Skin of body (tissue), 1 donor: ENCODE measurements at regions not wholly inside any gene's neighbourhood (a gene's known extent, or its start where the extent isn't known, plus 50 kb on each side); places are given as distances from the start of the nearest gene placed in this dataset.
"Not testable (repeated sequence)": the region's sequence is repeated elsewhere in the genome, so short reads cannot be mapped to it uniquely, and the experiment has no call there.

Experiments
- DNase-seq: peaks from one replicate; lab custom pipeline; 2025; lab: John Stamatoyannopoulos, UW

DNA sequence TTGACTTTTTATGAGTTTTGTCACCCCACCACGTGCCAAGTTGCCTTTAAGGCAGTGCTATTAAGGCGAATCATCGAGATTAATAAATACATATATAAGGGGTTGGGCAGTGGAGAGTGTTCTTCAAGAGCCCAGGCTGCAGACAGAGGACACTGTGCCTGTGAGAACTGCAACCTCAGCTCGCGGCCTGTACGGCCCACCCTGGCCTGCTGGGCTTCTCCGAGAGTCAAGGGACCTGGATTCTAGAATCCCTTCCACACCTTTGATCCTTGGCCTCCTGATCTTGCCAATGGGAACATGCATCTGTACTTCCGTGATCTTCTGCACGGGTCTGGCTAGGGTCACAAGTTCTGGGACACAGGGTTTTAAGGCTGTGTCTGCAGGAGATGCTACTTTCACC, 54.5 kb downstream of the IRX5 start:
- no peak for DNase-seq

DNA sequence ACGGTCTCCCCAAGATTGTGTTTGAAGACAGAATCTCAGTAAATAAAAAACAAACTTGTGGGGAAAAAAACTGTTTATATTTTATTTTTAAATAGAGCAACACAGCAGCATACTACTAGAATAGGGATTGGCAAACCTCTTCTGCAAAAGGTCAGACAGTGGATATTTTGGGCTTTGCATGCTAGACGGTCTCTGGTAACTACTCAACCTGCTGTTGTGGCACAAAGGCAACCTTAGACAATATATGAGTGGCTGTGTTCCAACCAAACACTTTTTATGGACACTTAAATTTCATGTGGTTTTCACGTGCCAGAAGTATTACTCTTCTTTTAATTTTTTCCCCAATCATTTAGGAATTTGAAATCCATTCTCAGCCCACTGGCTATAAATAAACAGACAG, 55.0 kb downstream of the IRX5 start:
- no peak for DNase-seq

DNA sequence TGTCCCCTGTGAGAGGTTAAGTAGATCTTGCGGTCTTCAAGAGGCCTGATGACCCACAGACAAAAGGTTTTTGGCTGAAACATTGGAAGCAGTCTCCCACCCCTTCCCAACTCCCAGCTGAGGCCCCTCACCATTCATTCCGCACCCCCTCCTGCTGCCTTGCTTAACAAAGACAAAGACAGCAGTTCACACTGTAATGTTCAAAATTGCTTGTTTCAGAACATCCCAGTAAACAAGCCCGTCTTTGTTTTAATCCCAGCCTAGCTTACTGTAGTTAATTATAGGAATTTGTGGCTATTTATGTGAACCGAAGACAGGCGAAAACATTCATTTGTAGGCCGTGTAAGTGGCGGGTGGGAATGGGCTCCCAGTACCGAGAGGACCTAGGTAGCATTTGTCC, 55.7 kb downstream of the IRX5 start:
- DNase-seq = no peak

DNA sequence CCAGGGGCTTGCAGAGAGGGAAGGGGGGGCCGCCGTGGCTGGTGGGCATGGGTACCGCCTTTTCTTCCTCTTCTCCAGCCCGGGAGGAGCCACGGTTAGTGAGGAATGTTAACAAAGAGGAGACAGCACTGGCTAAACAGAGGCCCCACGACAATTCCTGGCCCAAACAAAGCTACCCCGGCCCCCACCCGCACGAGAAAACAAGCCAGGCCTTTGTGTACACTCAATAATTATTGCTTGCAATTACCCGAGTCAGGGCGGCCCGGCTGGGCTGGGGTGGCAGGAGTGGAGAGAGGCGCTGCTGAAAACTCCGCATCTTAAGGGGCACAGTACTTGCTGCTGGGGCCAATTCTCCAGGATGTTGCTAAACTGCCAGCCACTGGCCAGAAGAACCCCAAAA, 56.4 kb downstream of the IRX5 start:
- DNase-seq = no peak

DNA sequence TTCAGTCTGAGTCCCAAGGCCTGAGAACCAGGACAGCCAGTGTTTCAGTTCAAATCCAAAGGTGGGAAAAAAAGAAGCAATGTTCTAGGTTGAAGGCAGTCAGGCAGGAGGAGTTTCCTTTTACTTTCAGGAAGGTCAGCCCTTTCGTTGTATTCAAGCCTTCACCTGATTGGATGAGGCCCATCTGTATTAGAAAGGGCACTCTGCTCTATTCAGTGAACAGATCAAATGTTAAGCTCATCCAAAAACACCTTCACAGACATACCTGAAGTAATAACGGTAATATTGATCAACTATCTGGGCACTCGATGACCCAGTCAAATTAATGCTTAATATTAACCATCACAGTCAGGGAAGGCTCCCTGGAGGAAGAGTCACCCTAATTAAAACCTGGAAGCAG, 60.9 kb downstream of the IRX5 start:
- DNase-seq = no peak

DNA sequence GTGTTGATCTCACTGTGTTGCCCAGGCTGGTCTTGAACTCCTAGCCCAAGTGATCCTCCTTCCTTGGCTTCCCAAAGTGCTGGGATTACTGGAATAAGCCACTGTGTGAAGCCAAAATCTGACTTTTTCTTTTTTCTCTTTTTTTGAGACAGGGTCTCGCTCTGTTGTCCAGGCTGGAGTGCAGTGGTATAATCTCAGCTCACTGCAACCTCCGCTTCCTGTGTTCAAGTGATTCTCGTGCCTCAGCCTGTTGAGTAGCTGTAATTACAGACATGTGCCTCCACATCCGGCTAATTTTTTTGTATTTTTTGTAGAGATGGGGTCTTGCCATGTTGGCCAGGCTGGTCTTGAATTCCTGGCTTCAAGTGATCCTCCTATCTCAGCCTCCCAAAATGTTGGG, 61.3 kb downstream of the IRX5 start:
- DNase-seq = not testable (repeated sequence)

DNA sequence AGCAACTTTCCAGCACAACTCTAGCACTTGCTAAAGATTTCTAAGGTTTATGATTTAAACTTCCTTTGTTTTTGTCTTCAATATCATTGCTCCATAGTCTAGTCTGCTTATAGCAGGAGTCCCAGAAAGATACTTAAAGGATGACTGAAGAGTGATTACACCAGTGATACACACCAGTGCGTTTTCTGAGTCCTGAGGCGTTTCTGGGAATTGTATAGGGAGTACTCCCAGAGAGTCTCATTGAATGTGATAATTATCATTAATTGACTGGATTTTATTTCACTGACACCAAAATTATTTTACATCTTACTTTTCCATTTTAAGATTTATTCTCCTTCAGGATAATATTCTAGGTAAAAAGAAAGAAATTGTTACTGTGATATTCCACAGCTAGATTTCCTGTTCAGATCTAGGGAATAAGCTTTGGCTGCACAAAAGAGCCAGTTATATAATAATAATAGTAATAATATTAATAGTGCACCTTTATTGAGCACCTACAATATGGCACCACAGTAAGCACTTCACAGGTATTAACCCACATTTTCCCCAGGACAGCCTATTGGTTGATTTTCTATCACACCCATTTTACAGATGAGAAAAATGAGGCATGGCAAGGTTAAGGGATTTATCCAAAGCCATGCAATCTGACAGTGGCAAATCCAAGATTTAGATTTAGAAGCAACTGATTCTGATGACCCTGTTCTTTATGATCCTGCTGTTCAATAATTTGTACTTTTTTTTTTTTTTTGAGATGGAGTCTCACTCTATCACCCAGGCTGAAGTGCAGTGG, 62.6 kb downstream of the IRX5 start:
- no peak for DNase-seq

DNA sequence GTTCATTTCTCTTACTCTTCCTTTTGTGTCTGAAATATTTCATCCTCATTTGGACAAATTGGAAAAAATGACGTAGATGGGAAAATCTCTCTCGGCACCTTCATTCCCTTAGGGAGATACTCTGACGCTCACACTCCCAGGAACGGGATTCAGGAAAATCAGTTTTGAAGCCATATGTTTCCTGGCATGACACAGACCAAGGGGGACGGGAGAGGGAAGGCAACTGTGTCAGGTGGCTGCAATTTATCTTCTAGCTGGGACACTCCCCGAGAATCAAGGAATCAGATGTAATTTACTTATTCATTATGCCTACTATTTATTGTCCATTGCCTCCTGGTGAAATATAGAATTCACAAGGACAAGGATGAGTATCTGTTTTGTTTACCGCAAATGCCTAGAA, 65.5 kb downstream of the IRX5 start:
- DNase-seq = no peak

DNA sequence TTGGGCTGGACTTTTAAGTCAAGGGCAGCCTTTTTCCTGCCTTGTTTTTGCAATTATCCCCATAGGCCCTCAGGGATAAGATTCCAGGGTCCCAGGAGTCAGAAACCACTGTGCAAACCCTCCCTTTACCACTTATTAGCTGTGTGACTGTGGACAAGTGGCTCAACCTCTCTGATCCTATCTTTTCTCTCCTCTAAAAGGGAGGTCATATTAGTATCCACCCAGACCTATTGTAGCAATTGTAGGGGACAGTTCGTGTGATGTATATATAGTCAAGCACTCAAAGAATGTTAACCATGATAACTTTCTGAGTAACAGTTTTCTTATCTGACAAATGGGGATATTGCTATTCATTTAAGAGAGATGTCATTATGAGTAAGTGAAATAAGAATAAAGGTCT, 68.2 kb downstream of the IRX5 start:
- no peak for DNase-seq

DNA sequence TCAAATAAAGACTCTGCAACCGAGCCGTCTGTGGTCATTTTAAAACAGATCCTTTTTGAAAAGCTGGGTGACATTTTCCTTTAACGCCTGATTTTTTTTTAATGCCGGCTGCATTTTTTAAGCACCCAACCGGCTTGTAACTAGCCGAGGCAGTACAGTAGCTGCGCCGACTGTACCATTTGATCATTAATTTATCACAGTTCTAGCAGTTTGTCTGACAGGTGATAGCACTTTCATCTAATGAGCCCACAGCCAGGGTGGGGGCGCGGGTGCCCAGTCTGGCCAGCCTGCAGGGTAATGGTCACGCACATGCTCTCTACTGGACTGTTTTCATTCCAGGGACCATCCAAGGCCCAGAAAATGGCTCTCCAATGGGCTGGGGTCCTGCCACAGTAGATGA, 68.8 kb downstream of the IRX5 start:
- DNase-seq = no peak

DNA sequence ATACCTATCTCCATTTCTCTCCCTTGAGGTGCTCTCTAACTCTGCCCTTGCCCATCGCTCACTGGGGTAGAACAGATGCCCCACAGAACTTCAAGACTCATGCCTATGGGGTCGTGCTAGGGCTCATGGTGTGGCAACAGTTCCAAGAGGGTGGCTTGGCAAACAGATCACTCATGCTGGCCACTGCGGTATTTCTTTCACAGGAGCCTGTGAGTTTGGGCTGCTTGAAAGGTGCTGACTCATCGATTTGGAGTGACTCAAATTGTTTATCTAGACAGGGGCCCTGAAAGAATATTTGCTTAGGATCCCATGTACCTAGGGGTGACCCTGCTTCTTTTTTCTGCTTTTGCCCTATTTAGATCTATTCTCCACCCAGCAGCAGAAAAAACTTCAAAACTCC, 69.9 kb downstream of the IRX5 start:
- no peak for DNase-seq

DNA sequence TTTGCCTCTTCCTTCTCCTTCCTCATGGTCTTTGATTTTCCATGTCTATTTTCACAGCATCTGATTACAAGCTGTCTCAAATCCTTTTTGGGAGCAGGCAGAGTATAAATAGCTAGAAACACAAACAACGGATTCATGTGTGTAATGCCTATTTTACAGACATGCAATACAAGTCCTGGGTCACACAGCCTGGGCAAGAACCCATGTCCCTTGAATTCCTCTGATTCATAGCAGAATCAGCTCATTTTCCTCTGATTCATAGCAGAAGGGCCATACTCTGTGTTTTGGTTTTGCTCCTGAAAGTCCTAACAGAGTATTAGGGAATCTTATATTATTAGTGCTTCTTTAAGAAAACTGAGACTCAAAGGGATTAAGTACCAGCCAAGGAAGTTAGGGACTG, 71.3 kb downstream of the IRX5 start:
- DNase-seq = peak; percentile 28

DNA sequence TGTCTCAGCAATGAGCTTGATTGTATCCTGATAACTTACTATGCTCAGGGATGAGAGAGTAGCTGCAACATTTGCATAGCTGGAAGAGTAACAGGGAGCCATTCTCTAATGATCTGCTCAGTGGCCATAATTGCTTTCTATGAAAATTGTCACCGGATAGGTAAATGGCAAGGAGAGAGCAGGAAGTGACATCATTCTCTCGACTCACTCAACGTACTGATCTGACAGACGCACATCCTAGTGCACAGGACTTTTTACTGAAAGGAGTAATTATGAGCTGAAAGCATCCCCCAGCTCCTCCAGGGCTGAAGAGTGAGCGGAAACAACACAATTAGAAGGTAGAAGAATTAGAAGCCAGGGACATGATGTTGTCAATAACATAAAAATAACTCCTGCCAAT, 71.8 kb downstream of the IRX5 start:
- no peak for DNase-seq

DNA sequence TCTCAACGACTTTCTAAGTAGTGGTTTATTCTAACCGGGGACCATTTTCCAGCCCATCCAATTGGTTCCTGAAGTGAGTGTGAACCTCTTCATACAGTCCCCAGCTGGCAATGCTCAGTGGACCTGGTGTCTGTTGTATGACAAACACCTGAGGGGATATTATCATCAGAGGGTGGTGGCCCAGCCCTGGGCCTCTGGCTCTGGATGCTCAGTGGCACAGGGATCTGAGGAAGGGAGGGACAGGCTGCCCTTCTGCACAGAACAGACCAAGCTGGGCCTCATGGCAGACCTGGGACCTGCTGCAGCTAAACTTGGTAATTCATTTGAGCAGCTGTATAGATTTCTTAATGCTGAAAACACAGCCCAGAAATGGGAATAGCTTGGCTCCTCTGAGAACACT, 72.6 kb downstream of the IRX5 start:
- DNase-seq = no peak

DNA sequence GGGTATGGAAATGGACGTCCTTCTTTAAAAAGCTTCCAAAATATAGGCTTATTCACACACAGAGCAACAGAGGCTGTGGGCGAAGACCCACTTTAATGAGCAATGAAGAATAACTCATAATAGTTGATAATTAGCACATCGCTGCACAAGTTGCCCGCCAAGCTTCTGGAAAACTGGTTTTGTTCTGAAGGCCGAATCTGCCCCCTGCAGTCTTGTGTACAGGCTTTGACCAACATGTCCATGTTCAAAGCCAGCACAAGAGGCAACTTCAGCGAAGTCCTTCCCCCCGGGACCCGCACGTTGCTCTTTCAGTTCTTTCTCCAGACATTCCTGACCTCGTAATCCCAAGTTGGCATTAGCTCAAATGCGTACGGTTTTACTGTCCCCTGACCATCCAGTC, 73.3 kb downstream of the IRX5 start:
- no peak for DNase-seq

DNA sequence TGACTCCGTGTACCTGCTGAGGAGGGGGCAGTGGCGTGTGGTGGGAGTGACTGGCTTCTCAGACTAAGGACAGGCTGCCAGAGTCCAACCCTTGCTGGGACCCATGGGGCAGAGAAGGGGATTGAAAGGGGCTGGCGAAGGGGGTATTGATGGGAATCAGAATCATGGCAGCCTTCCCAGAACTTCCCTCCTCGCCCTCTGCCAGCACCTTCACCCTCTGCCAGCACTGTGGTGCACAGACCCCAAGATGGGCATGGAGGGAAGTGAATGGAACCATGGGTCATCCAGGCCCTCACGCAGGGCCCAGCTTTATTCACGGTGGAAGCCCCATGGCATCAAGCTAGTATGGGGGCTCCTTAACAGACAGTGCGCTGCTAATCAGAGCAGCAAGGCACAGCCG, 76.8 kb downstream of the IRX5 start:
- no peak for DNase-seq

DNA sequence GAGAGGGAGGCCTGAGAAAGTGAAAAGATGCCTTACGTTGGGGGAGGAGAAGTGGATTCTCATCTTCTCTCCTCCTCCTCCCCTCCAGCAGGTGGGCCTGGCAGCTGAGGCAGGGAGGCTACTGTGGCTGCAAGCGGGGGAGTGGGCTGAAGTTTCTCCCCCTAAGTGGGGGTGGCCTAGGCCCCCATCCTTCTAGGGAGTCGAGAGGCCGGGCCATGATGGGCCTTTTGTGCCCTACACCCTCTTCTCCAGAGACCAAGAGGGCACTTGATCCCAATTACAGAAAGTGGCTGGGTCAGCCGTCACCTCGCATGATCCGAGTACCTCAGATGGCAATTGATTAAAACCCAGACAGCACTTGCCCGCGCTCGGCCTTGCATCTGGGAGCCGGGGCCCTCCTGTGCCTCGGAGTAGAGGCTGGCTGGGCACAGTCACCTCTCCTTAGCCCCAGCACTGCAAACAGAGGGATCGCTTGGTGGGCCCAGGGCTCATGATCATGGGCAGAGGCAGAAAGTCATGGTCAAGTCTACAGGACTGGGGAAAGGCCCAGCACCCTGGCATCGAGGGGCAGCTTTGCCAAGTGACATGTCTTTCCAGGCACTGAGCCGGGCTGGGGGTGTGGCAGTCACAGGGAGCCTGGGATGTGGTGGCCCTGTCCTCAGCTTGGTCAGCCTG, 78.3 kb downstream of the IRX5 start:
- DNase-seq = no peak

DNA sequence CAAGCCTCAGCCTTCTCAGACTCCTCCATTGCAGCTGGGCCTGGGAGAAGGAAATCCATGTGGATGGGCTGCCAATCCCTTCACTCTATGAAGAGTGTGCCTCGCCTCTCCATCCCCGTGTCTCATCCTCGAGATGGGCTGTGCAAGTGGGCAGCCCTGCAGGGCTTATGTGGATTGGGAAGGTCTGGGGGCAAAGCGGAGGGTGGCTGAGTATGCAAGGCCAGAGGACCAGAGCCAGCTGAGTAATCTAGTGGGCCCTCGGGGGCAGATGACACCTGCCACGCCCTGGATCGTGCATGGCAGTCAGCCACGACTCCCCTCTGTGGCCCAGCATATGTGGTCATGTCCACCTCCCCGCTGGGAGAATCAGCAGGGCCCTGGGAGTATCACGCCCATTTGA, 78.9 kb downstream of the IRX5 start:
- DNase-seq = no peak

DNA sequence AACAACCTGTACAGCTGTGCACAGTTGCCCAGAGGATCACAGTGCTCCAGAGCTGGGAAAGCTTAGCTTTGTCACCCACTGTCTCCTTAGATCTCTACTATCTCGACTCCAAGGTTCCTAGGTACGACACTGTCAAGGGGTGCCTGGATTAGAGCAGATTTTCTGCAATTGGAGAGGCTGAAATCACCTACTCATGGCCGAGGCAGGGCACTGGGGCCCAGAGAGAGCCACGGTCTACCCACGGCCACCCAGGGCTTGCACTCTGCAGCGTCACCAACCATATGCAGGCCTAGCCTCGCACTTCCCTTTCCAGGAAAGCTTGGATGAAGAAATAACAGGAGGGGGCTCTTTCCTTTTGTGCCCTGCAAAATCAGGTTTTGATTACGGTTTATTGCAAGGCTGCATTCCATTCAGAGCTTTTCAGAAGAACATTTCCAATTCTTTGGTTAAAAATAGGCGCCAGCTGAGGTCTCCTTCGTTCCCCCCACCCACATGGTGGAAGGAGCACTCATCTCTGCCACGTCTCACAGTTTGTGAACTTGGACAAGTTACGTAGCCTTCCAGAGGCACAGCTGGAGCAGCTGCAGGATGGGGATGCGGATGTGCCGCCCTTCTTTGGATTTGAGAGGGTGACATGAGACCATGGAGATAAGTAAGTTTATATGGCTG, 80.0 kb downstream of the IRX5 start:
- peak; percentile 96 for DNase-seq

DNA sequence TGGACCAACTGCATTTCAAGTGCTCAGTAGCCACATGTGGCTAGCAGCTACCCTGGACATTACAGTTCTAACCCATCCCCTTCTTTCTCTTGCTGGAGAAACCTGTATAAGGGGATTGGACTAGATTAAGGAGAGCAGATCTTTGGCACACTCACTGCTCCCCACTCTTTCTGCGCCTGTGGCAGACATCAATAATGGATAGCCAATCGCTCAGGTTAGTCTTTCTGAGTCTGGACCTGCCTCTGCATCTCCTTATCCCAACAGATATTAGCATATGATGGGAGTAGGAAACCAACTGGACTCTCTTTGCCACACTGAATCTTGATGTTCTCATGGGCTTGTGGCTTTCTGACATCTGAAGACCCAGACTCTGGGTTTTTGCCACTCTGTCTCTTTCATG, 81.7 kb downstream of the IRX5 start:
- DNase-seq = no peak

DNA sequence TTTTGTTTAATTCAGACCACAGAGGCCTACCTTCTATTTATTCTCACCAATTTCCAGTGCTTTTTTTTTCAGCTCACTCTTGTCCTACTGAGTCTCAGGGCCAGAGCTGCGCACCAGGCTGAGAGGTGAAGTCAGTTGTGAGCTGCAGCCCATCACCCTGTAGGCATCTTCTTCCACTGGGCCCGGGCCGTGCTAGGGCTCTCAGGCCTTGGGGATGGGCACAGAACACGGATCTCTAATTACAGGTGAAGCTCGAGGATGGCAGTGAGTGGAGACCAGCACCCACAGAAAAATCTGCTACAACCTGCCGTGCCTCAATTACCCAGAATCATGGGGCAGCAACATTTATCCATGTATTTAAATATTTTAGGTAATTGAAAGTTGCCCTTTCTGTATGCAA, 82.1 kb downstream of the IRX5 start:
- DNase-seq = no peak

DNA sequence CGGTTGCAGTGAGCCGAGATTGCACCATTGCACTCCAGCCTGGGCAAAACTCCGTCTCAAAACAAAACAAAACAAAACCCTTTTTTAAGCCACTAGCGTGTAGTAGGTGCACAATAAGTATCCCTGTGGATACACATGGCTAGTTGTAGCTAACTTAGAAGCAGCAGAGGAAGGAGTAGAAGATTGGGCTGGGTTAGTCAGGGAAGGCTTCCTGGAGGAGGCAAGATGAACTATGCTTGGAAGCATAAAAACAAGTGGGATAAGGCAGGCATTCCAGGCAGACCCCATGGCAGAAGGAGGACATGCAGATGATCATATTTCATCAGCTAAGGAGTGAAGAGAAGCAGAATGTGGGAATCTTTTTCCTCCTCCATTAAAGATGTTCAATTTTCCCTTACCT, 83.4 kb downstream of the IRX5 start:
- no peak for DNase-seq
